Astrocyte of the cerebellum (primary cell): ENCODE measurements at regions not wholly inside any gene's neighbourhood (a gene's known extent, or its start where the extent isn't known, plus 50 kb on each side); places are given as distances from the start of the nearest gene placed in this dataset.

Source experiments
- DNase-seq: peaks from one replicate; pipeline ENCODE4 v3.0.0-alpha.2; 2011; ENCODE audit warnings: low read depth
- H3K4me3 ChIP-seq: 2 replicates; pipeline ENCODE4 v1.5.1; 2011; ENCODE audit warnings: mild to moderate bottlenecking, low read depth, low read length, moderate library complexity
- CTCF ChIP-seq: IDR thresholded peaks from 2 replicates; pipeline ENCODE4 v1.5.1; 2012; ENCODE audit warnings: low read length, low read depth, moderate library complexity, mild to moderate bottlenecking; ENCODE audit errors: missing control alignments
- in situ Hi-C: cut with HindIII; loops from 2 replicates; pipeline ENCODE4 v1.10.0; 2017; ENCODE audit warnings: low sequenced_read_pairs

- TF ChIP-seq CTCF = no peak
- DNase-seq = no peak
- in situ Hi-C loops = no loop called here
- no peak overlapping the region for H3K4me3 ChIP-seq
Observed at GRCh38 chr10:129027906-129028305, 439.1 kb upstream of the MGMT start.

- in situ Hi-C loops = no loop called here
- no peak for TF ChIP-seq CTCF
- DNase-seq = no peak
- no peak overlapping the region for H3K4me3 ChIP-seq
Observed at GRCh38 chr10:129028451-129028850, 438.6 kb upstream of the MGMT start.

- TF ChIP-seq CTCF = no peak
- in situ Hi-C loops = no loop called here
- no peak for DNase-seq
- no peak overlapping the region for H3K4me3 ChIP-seq
Observed at GRCh38 chr10:129029051-129029450, 438.0 kb upstream of the MGMT start.

GRCh38 chr10:129029851-129030602 lies 437.0 kb upstream of the MGMT start:
- in situ Hi-C loops = no loop called here
- no peak for DNase-seq
- no peak overlapping the region for H3K4me3 ChIP-seq
- TF ChIP-seq CTCF = no peak

- in situ Hi-C loops = no loop called here
- H3K4me3 ChIP-seq = no peak overlapping the region
- TF ChIP-seq CTCF = no peak
- no peak for DNase-seq
Observed at GRCh38 chr10:129030603-129030895, 436.5 kb upstream of the MGMT start.

- peak; percentile 4 for DNase-seq
- in situ Hi-C loops = no loop called here
- TF ChIP-seq CTCF = peak; percentile 90
- H3K4me3 ChIP-seq = no peak overlapping the region
Observed at GRCh38 chr10:129030996-129031843, 435.8 kb upstream of the MGMT start.
